H9 (cell line): ENCODE measurements at regions not wholly inside any gene's neighbourhood (a gene's known extent, or its start where the extent isn't known, plus 50 kb on each side); places are given as distances from the start of the nearest gene placed in this dataset.

ENCODE experiments used
- DNase-seq: peaks from one replicate; pipeline ENCODE4 v3.0.0-alpha.2; 2017
- H2AFZ ChIP-seq: one replicate; pipeline ENCODE4 v1.6.1; 2013; ENCODE audit warnings: mild to moderate bottlenecking, low read length, control low read depth, moderate library complexity
- H2AK5ac ChIP-seq: 2 replicates; pipeline ENCODE4 v1.6.1; 2013; ENCODE audit warnings: low read length, control low read depth, mixed read lengths; ENCODE audit not compliant: insufficient read length
- H2BK120ac ChIP-seq: one replicate; pipeline ENCODE4 v1.6.1; 2013; ENCODE audit warnings: low read depth, mild to moderate bottlenecking, low read length, control low read depth, inconsistent platforms; ENCODE audit not compliant: poor library complexity, severe bottlenecking
- H2BK12ac ChIP-seq: 2 replicates; pipeline ENCODE4 v1.6.1; 2013; ENCODE audit warnings: low read length, control low read depth, mixed read lengths, low read depth; ENCODE audit not compliant: insufficient read length
- H2BK15ac ChIP-seq: 2 replicates; pipeline ENCODE4 v1.6.1; 2013; ENCODE audit warnings: low read depth, low read length, control low read depth
- H2BK20ac ChIP-seq: one replicate; pipeline ENCODE4 v1.6.1; 2013; ENCODE audit warnings: low read depth, mild to moderate bottlenecking, low read length, control low read depth, inconsistent platforms; ENCODE audit not compliant: poor library complexity, severe bottlenecking
- H2BK5ac ChIP-seq: 2 replicates; pipeline ENCODE4 v1.6.1; 2013; ENCODE audit warnings: low read length, control low read depth, mixed read lengths; ENCODE audit not compliant: insufficient read length
- H3K14ac ChIP-seq: 2 replicates; pipeline ENCODE4 v1.6.1; 2013; ENCODE audit warnings: low read length, control low read depth; ENCODE audit not compliant: insufficient read depth
- H3K18ac ChIP-seq: 2 replicates; pipeline ENCODE4 v1.6.1; 2013; ENCODE audit warnings: low read depth, mild to moderate bottlenecking, mixed read lengths, low read length, control low read depth; ENCODE audit not compliant: insufficient read length
- H3K23ac ChIP-seq: 2 replicates; pipeline ENCODE4 v1.6.1; 2013; ENCODE audit warnings: low read length, control low read depth, mixed read lengths, low read depth; ENCODE audit not compliant: insufficient read length
- H3K23me2 ChIP-seq: 2 replicates; pipeline ENCODE4 v1.6.1; 2013; ENCODE audit warnings: low read depth, mild to moderate bottlenecking, mixed read lengths, low read length, control low read depth; ENCODE audit not compliant: insufficient read length, poor library complexity, severe bottlenecking
- H3K27ac ChIP-seq: 2 replicates; pipeline ENCODE4 v1.5.1; 2013; ENCODE audit warnings: low read length, control low read depth, mixed read lengths, low read depth; ENCODE audit not compliant: insufficient read length
- H3K27me3 ChIP-seq: 2 replicates; pipeline ENCODE4 v1.6.1; 2013; ENCODE audit warnings: low read length, control low read depth, inconsistent platforms; ENCODE audit not compliant: insufficient read depth
- H3K4ac ChIP-seq: 2 replicates; pipeline ENCODE4 v1.6.1; 2013; ENCODE audit warnings: low read depth, mild to moderate bottlenecking, control low read depth, inconsistent platforms, low read length, moderate library complexity
- H3K4me1 ChIP-seq: 2 replicates; pipeline ENCODE4 v1.6.1; 2013; ENCODE audit warnings: low read length, control low read depth, inconsistent platforms; ENCODE audit not compliant: insufficient read depth
- H3K4me2 ChIP-seq: 2 replicates; pipeline ENCODE4 v1.6.1; 2013; ENCODE audit warnings: low read length, control low read depth, mixed read lengths; ENCODE audit not compliant: insufficient read length, insufficient read depth
- H3K56ac ChIP-seq: 2 replicates; pipeline ENCODE4 v1.6.1; 2013; ENCODE audit warnings: low read depth, mild to moderate bottlenecking, mixed read lengths, low read length, control low read depth; ENCODE audit not compliant: insufficient read length
- H3K79me1 ChIP-seq: 2 replicates; pipeline ENCODE4 v1.6.1; 2013; ENCODE audit warnings: low read depth, mild to moderate bottlenecking, moderate library complexity, low read length, control low read depth, inconsistent platforms; ENCODE audit not compliant: insufficient read depth, poor library complexity, severe bottlenecking
- H3K79me2 ChIP-seq: 2 replicates; pipeline ENCODE4 v1.6.1; 2013; ENCODE audit warnings: low read length, control low read depth, inconsistent platforms; ENCODE audit not compliant: insufficient read depth
- H3K9ac ChIP-seq: 2 replicates; pipeline ENCODE4 v1.6.1; 2013; ENCODE audit warnings: low read length, control low read depth, mixed read lengths; ENCODE audit not compliant: insufficient read length; ENCODE audit errors: extremely low read depth
- H3K9me3 ChIP-seq: one replicate; pipeline ENCODE4 v1.6.1; 2013; ENCODE audit warnings: low read depth, low read length, inconsistent platforms; ENCODE audit not compliant: control insufficient read depth
- H3T11ph ChIP-seq: one replicate; pipeline ENCODE4 v1.6.1; 2013; ENCODE audit warnings: mild to moderate bottlenecking, low read length, control low read depth, inconsistent platforms
- H4K20me1 ChIP-seq: one replicate; pipeline ENCODE4 v1.6.1; 2013; ENCODE audit not compliant: control insufficient read depth, insufficient read length, insufficient read depth
- H4K5ac ChIP-seq: 2 replicates; pipeline ENCODE4 v1.6.1; 2013; ENCODE audit warnings: low read depth, mild to moderate bottlenecking, mixed read lengths, low read length, control low read depth; ENCODE audit not compliant: insufficient read length
- H4K8ac ChIP-seq: replicated peaks from 2 replicates; pipeline ENCODE4 v1.6.1; 2013; ENCODE audit warnings: low read length, control low read depth, mixed read lengths, low read depth; ENCODE audit not compliant: insufficient read length
- H4K91ac ChIP-seq: 2 replicates; pipeline ENCODE4 v1.6.1; 2013; ENCODE audit warnings: low read depth, mild to moderate bottlenecking, moderate library complexity, mixed read lengths, low read length, control low read depth; ENCODE audit not compliant: insufficient read length
- H3K27ac Mint-ChIP-seq, 3 experiments: 2 replicates in 2 of 3; 3 replicates in 1 of 3; pipeline ENCODE4 v1.8.0; 2020 to 2021; ENCODE audit warnings: mixed read lengths in 3 of 3, mild to moderate bottlenecking in 1 of 3, moderate library complexity in 1 of 3
- H3K27me3 Mint-ChIP-seq: 2 replicates; pipeline ENCODE4 v1.8.0; 2021; ENCODE audit warnings: low read depth, mild to moderate bottlenecking, moderate library complexity, mixed read lengths
- H3K36me3 Mint-ChIP-seq, 3 experiments: 2 replicates in 2 of 3; 3 replicates in 1 of 3; pipeline ENCODE4 v1.8.0; 2020 to 2021; ENCODE audit warnings: low read depth in 3 of 3, mixed read lengths in 3 of 3; ENCODE audit not compliant: insufficient read depth in 1 of 3
- H3K4me1 Mint-ChIP-seq, 2 experiments: 2 replicates each; pipeline ENCODE4 v1.8.0; 2020; ENCODE audit warnings: mixed read lengths in 2 of 2
- H3K4me3 Mint-ChIP-seq, 2 experiments: 2 replicates in 1 of 2; 3 replicates in 1 of 2; pipeline ENCODE4 v1.8.0; 2020 to 2021; ENCODE audit warnings: mild to moderate bottlenecking in 2 of 2, mixed read lengths in 2 of 2, moderate library complexity in 1 of 2
- H3K9me3 Mint-ChIP-seq, 2 experiments: 2 replicates in 1 of 2; 3 replicates in 1 of 2; pipeline ENCODE4 v1.8.0; 2020; ENCODE audit warnings: mild to moderate bottlenecking in 2 of 2, mixed read lengths in 2 of 2, moderate library complexity in 1 of 2
- WGBS: extraction: QIAGEN DNeasy Blood & Tissue Kit; methylation state at CpG from one replicate; pipeline ENCODE4 v1.1.7; 2013; ENCODE audit warnings: missing lambda C conversion rate, low lambda C conversion rate, mixed read lengths; ENCODE audit not compliant: insufficient read length; ENCODE audit errors: extremely low coverage; 5-methylcytosine and 5-hydroxymethylcytosine counted together
- TF ChIP-seq, protein P1 (sequence below): fragments of 200-600 bp; sonication (generic); conservative IDR thresholded peaks from 3 replicates; pipeline ENCODE4 v1.8.0; 2021; ENCODE audit warnings: antibody characterized with exemption, mild to moderate bottlenecking

DNA sequence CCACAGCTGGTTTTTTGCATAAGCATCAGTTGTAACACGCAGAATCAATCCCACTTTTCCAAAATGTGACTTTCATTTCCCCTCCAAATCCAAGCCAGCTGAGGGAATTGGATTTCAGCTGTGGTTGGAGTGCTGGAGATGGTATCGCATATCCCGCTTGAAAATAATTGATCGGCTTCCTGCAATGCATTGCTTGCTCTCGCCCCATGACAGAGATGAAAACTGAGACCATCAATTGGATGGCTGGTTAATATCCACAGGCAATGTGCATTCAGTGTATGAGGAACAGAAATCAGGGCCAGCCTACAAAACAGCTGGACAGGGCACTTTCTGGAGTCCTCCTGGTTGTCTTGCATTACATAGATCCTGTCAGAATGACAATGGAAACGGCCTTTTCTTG is 135.3 kb downstream of the MAIP1 start:
- Histone ChIP-seq H3K4me2 (no peak overlapping the region), H3K23ac (no peak overlapping the region), H3K27me3 (no peaks in the 10 kb centered on the region), H2AFZ (no peak overlapping the region), H2BK120ac (no peak overlapping the region), H2AK5ac (no peak overlapping the region), H3K23me2 (no peaks in the 10 kb centered on the region), H2BK5ac (no peak overlapping the region), H2BK12ac (no peak overlapping the region), H3K79me1 (no peaks in the 10 kb centered on the region), H3K56ac (no peak overlapping the region), H3K18ac (no peak overlapping the region), H4K8ac (no peak overlapping the region), H3K9ac (no peak overlapping the region), H3K14ac (no peak overlapping the region), H2BK20ac (no peak overlapping the region), H3K27ac (no peak overlapping the region), H3T11ph (no peak overlapping the region), H3K4ac (no peak overlapping the region), H3K4me1 (peaks cover 11% of the 10 kb centered on the region; the same call in 1 of the 2 replicates), H2BK15ac (no peak overlapping the region), H3K9me3 (no peaks in the 10 kb centered on the region), H3K79me2 (no peaks in the 10 kb centered on the region), H4K91ac (no peak overlapping the region), H4K5ac (no peak overlapping the region), H4K20me1 (no peaks in the 10 kb centered on the region)
- H3K27ac Mint-ChIP-seq = no peak overlapping the region
- no peaks in the 10 kb centered on the region for H3K36me3 Mint-ChIP-seq
- no peaks in the 10 kb centered on the region; a peak in 1 of 5 replicates for H3K9me3 Mint-ChIP-seq
- WGBS = no CpG with 5 or more reads among the region's 6 CpGs
- peaks cover 37 to 43% of the 10 kb centered on the region in 2 experiments for H3K4me1 Mint-ChIP-seq
- TF ChIP-seq, protein P1, sequence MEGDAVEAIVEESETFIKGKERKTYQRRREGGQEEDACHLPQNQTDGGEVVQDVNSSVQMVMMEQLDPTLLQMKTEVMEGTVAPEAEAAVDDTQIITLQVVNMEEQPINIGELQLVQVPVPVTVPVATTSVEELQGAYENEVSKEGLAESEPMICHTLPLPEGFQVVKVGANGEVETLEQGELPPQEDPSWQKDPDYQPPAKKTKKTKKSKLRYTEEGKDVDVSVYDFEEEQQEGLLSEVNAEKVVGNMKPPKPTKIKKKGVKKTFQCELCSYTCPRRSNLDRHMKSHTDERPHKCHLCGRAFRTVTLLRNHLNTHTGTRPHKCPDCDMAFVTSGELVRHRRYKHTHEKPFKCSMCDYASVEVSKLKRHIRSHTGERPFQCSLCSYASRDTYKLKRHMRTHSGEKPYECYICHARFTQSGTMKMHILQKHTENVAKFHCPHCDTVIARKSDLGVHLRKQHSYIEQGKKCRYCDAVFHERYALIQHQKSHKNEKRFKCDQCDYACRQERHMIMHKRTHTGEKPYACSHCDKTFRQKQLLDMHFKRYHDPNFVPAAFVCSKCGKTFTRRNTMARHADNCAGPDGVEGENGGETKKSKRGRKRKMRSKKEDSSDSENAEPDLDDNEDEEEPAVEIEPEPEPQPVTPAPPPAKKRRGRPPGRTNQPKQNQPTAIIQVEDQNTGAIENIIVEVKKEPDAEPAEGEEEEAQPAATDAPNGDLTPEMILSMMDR = no peak
- peaks cover 2% of the 10 kb centered on the region; the same call in 1 of the 2 replicates for H3K27me3 Mint-ChIP-seq
- H3K4me3 Mint-ChIP-seq = no peak overlapping the region
- no peak for DNase-seq
